ENCODE measurements at regions not wholly inside any gene's neighbourhood (a gene's known extent, or its start where the extent isn't known, plus 50 kb on each side); places are given as distances from the start of the nearest gene placed in this dataset.
"Not testable (repeated sequence)": the region's sequence is repeated elsewhere in the genome, so short reads cannot be mapped to it uniquely, and the experiment has no call there.

GRCh38 chr5:142242272-142242671 lies 82.5 kb downstream of the SPRY4 start:
- Histone ChIP-seq H3K4me3 (ENCODE audit: insufficient read depth, low read depth, low read length) (no peak overlapping the region), H3K4me2 (ENCODE audit: low read length) (no peak overlapping the region), H2AFZ (ENCODE audit: low read depth, low read length) (no peak overlapping the region), H3K79me2 (ENCODE audit: insufficient read depth, low read length) (no peaks in the 10 kb centered on the region), H3K4me1 (ENCODE audit: insufficient read depth, low read length) (peaks cover 13% of the 10 kb centered on the region), H3K27ac (ENCODE audit: low read depth, low read length) (no peak overlapping the region), H3K36me3 (ENCODE audit: insufficient read depth, low read length) (no peaks in the 10 kb centered on the region), H3K9me3 (ENCODE audit: insufficient read depth, low read depth, low read length) (no peaks in the 10 kb centered on the region), H4K20me1 (ENCODE audit: insufficient read depth, low read length) (no peaks in the 10 kb centered on the region), H3K27me3 (ENCODE audit: insufficient read depth, low read length) (no peaks in the 10 kb centered on the region), H3K9ac (ENCODE audit: low read length) (no peak overlapping the region)
- DNase-seq (ENCODE audit: low read depth), result no peak
- Mint-ChIP-seq H3K27me3 (ENCODE audit: low read depth, unreplicated experiment) (peaks cover 2% of the 10 kb centered on the region), H3K36me3 (ENCODE audit: low read depth, unreplicated experiment) (peaks cover 2% of the 10 kb centered on the region), H3K27ac (ENCODE audit: unreplicated experiment) (no peak overlapping the region), H3K4me1 (ENCODE audit: low read depth, unreplicated experiment) (peaks cover 12% of the 10 kb centered on the region), H3K4me3 (ENCODE audit: unreplicated experiment) (no peak overlapping the region), H3K9me3 (ENCODE audit: unreplicated experiment) (peaks cover 3% of the 10 kb centered on the region)
- no peak for FAIRE-seq
- TF ChIP-seq EZH2 (IDR thresholded peaks at IDR 0.05; ENCODE audit: insufficient read depth, low read length), result no peak
- TF ChIP-seq, protein P1, sequence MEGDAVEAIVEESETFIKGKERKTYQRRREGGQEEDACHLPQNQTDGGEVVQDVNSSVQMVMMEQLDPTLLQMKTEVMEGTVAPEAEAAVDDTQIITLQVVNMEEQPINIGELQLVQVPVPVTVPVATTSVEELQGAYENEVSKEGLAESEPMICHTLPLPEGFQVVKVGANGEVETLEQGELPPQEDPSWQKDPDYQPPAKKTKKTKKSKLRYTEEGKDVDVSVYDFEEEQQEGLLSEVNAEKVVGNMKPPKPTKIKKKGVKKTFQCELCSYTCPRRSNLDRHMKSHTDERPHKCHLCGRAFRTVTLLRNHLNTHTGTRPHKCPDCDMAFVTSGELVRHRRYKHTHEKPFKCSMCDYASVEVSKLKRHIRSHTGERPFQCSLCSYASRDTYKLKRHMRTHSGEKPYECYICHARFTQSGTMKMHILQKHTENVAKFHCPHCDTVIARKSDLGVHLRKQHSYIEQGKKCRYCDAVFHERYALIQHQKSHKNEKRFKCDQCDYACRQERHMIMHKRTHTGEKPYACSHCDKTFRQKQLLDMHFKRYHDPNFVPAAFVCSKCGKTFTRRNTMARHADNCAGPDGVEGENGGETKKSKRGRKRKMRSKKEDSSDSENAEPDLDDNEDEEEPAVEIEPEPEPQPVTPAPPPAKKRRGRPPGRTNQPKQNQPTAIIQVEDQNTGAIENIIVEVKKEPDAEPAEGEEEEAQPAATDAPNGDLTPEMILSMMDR (IDR thresholded peaks at IDR 0.05; ENCODE audit: insufficient read depth, low read depth, low read length), result no peak

GRCh38 chr5:142239394-142240159 lies 85.2 kb downstream of the SPRY4 start:
- TF ChIP-seq, protein P1 (IDR thresholded peaks at IDR 0.05; ENCODE audit: insufficient read depth, low read depth, low read length), result no peak
- TF ChIP-seq EZH2 (IDR thresholded peaks at IDR 0.05; ENCODE audit: insufficient read depth, low read length), result no peak
- H4K20me1 ChIP-seq (ENCODE audit: insufficient read depth, low read length), result no peaks in the 10 kb centered on the region

DNA sequence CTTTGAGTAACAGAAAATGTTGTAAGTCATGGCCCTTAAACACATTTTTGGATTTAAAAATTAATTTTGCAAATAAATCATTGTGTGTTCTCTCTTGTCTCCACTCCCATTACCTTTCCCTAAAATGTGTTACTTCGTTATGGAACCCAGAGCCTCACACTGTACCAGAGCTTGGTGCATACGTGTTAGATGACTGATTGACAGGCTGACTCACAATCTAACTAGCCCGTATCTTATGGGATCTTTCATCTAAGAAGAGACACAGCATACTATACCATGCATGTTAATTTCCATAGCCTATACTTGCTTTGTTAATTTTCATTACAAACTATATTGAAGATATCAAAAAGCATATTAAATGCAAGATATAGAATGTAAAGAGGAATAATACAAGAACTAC lies 87.1 kb downstream of the SPRY4 start:
- Histone ChIP-seq H3K4me2 (ENCODE audit: low read length) (no peak overlapping the region), H3K79me2 (ENCODE audit: insufficient read depth, low read length) (no peaks in the 10 kb centered on the region), H3K36me3 (ENCODE audit: insufficient read depth, low read length) (no peaks in the 10 kb centered on the region), H4K20me1 (ENCODE audit: insufficient read depth, low read length) (no peaks in the 10 kb centered on the region), H3K27me3 (ENCODE audit: insufficient read depth, low read length) (no peaks in the 10 kb centered on the region), H2AFZ (ENCODE audit: low read depth, low read length) (no peak overlapping the region), H3K9ac (ENCODE audit: low read length) (no peak overlapping the region), H3K4me1 (ENCODE audit: insufficient read depth, low read length) (peaks cover 10% of the 10 kb centered on the region), H3K9me3 (ENCODE audit: insufficient read depth, low read depth, low read length) (no peaks in the 10 kb centered on the region), H3K4me3 (ENCODE audit: insufficient read depth, low read depth, low read length) (no peak overlapping the region), H3K27ac (ENCODE audit: low read depth, low read length) (no peak overlapping the region)
- FAIRE-seq, result no peak
- H3K27ac Mint-ChIP-seq (ENCODE audit: unreplicated experiment), result no peak overlapping the region
- H3K36me3 Mint-ChIP-seq (ENCODE audit: low read depth, unreplicated experiment), result peaks cover 2% of the 10 kb centered on the region
- DNase-seq (ENCODE audit: low read depth), result no peak
- no peak overlapping the region for H3K4me3 Mint-ChIP-seq (ENCODE audit: unreplicated experiment)
- peaks cover 14% of the 10 kb centered on the region for H3K4me1 Mint-ChIP-seq (ENCODE audit: low read depth, unreplicated experiment)
- no peak for TF ChIP-seq EZH2 (IDR thresholded peaks at IDR 0.05; ENCODE audit: insufficient read depth, low read length)
- TF ChIP-seq, protein P1 (IDR thresholded peaks at IDR 0.05; ENCODE audit: insufficient read depth, low read depth, low read length), result no peak
- peaks cover 9% of the 10 kb centered on the region for H3K27me3 Mint-ChIP-seq (ENCODE audit: low read depth, unreplicated experiment)
- H3K9me3 Mint-ChIP-seq (ENCODE audit: unreplicated experiment), result no peaks in the 10 kb centered on the region

More at GRCh38 chr5:142239394-142240159, 85.2 kb downstream of the SPRY4 start:
- no peak overlapping the region for H3K4me3 ChIP-seq (ENCODE audit: insufficient read depth, low read depth, low read length)
- no peaks in the 10 kb centered on the region for H3K36me3 ChIP-seq (ENCODE audit: insufficient read depth, low read length)
- Mint-ChIP-seq H3K36me3 (ENCODE audit: low read depth, unreplicated experiment) (peaks cover 2% of the 10 kb centered on the region), H3K4me1 (ENCODE audit: low read depth, unreplicated experiment) (peaks cover 14% of the 10 kb centered on the region), H3K4me3 (ENCODE audit: unreplicated experiment) (no peak overlapping the region), H3K27me3 (ENCODE audit: low read depth, unreplicated experiment) (peaks cover 6% of the 10 kb centered on the region), H3K9me3 (ENCODE audit: unreplicated experiment) (peaks cover 3% of the 10 kb centered on the region), H3K27ac (ENCODE audit: unreplicated experiment) (no peak overlapping the region)
- no peak overlapping the region for H2AFZ ChIP-seq (ENCODE audit: low read depth, low read length)
- H3K4me1 ChIP-seq (ENCODE audit: insufficient read depth, low read length), result peaks cover 10% of the 10 kb centered on the region
- no peak overlapping the region for H3K27ac ChIP-seq (ENCODE audit: low read depth, low read length)
- H3K4me2 ChIP-seq (ENCODE audit: low read length), result no peak overlapping the region
- H3K27me3 ChIP-seq (ENCODE audit: insufficient read depth, low read length), result no peaks in the 10 kb centered on the region
- no peak overlapping the region for H3K9ac ChIP-seq (ENCODE audit: low read length)
- FAIRE-seq, result no peak
- no peaks in the 10 kb centered on the region for H3K79me2 ChIP-seq (ENCODE audit: insufficient read depth, low read length)
- no peak for DNase-seq (ENCODE audit: low read depth)
- no peaks in the 10 kb centered on the region for H3K9me3 ChIP-seq (ENCODE audit: insufficient read depth, low read depth, low read length)

- H3K4me3 Mint-ChIP-seq (ENCODE audit: unreplicated experiment); H3K36me3 ChIP-seq (ENCODE audit: insufficient read depth, low read length); H2AFZ ChIP-seq (ENCODE audit: low read depth, low read length); H3K9ac ChIP-seq (ENCODE audit: low read length); H4K20me1 ChIP-seq (ENCODE audit: insufficient read depth, low read length); FAIRE-seq; H3K4me2 ChIP-seq (ENCODE audit: low read length); H3K36me3 Mint-ChIP-seq (ENCODE audit: low read depth, unreplicated experiment); H3K4me3 ChIP-seq (ENCODE audit: insufficient read depth, low read depth, low read length); H3K9me3 ChIP-seq (ENCODE audit: insufficient read depth, low read depth, low read length); H3K9me3 Mint-ChIP-seq (ENCODE audit: unreplicated experiment); H3K27me3 ChIP-seq (ENCODE audit: insufficient read depth, low read length); DNase-seq (ENCODE audit: low read depth); H3K27ac ChIP-seq (ENCODE audit: low read depth, low read length); H3K79me2 ChIP-seq (ENCODE audit: insufficient read depth, low read length): not testable (repeated sequence)
- peak overlapping the region; percentile 47 for H3K27ac Mint-ChIP-seq (ENCODE audit: unreplicated experiment)
- peaks cover 14% of the 10 kb centered on the region for H3K4me1 Mint-ChIP-seq (ENCODE audit: low read depth, unreplicated experiment)
- H3K4me1 ChIP-seq (ENCODE audit: insufficient read depth, low read length), result peaks cover 10% of the 10 kb centered on the region
- peaks cover 11% of the 10 kb centered on the region for H3K27me3 Mint-ChIP-seq (ENCODE audit: low read depth, unreplicated experiment)
These were observed 88.0 kb downstream of the SPRY4 start for GRCh38 chr5:142236673-142237290.
